IMR-90 (cell line): ENCODE measurements at regions not wholly inside any gene's neighbourhood (a gene's known extent, or its start where the extent isn't known, plus 50 kb on each side); places are given as distances from the start of the nearest gene placed in this dataset.

ENCODE experiments used
- ATAC-seq: fragments of 200-7000 bp; cut with Tn5 transposase; 2 replicates; pipeline ENCODE4 v1.9.1; 2020; ENCODE audit warnings: low read depth, mild to moderate bottlenecking, moderate library complexity
- BruUV-seq: library from RNA; stranded (reverse); fragments of 400-500 nt; replicated peaks from 2 replicates; lab custom pipeline; 2021; lab: Mats Ljungman, UMichigan
- CTCF ChIA-PET: fragments of 300-600 bp; formaldehyde crosslinking; extraction: SDS; loops from one replicate; lab custom pipeline; 2021; ENCODE audit warnings: antibody characterized with exemption; lab: Yijun Ruan, JAX
- POLR2A ChIA-PET: fragments of 300-600 bp; sonication (Branson Sonifier 250); formaldehyde crosslinking; loops from one replicate; lab custom pipeline; 2022; ENCODE audit warnings: antibody characterized with exemption; ENCODE audit not compliant: unreplicated experiment; lab: Charles Lee
- DNase-seq: peaks from one replicate; pipeline ENCODE4 v3.0.0; 2013
- H2AFZ ChIP-seq: replicated peaks from 2 replicates; pipeline ENCODE3; 2013; ENCODE audit warnings: low read length, mild to moderate bottlenecking; ENCODE audit not compliant: poor library complexity
- H2AK5ac ChIP-seq: 2 replicates; pipeline ENCODE4 v1.6.1; 2013; ENCODE audit warnings: low read depth, low read length, inconsistent platforms
- H2AK9ac ChIP-seq: replicated peaks from 2 replicates; pipeline ENCODE3; 2013; ENCODE audit warnings: mild to moderate bottlenecking, low read depth, low read length, moderate library complexity; ENCODE audit not compliant: poor library complexity
- H2BK120ac ChIP-seq: 2 replicates; pipeline ENCODE4 v1.6.1; 2013; ENCODE audit warnings: low read depth, low read length, inconsistent platforms
- H2BK15ac ChIP-seq: 3 replicates; pipeline ENCODE4 v1.6.1; 2013; ENCODE audit warnings: low read depth, low read length, inconsistent platforms
- H2BK20ac ChIP-seq: 2 replicates; pipeline ENCODE4 v1.6.1; 2013; ENCODE audit warnings: low read depth, mild to moderate bottlenecking, inconsistent platforms, low read length, moderate library complexity
- H2BK5ac ChIP-seq: 2 replicates; pipeline ENCODE4 v1.6.1; 2013; ENCODE audit warnings: mild to moderate bottlenecking, low read depth, low read length, inconsistent platforms; ENCODE audit not compliant: poor library complexity, severe bottlenecking
- H3K14ac ChIP-seq: replicated peaks from 2 replicates; pipeline ENCODE4 v1.6.1; 2013; ENCODE audit warnings: low read depth, low read length, inconsistent platforms
- H3K18ac ChIP-seq: 2 replicates; pipeline ENCODE4 v1.6.1; 2013; ENCODE audit warnings: low read depth, low read length, control low read depth
- H3K23ac ChIP-seq: 2 replicates; pipeline ENCODE4 v1.6.1; 2013; ENCODE audit warnings: low read depth, low read length, inconsistent platforms
- H3K27ac ChIP-seq: 2 replicates; pipeline ENCODE4 v1.5.1; 2013; ENCODE audit warnings: mild to moderate bottlenecking, control low read depth, low read length; ENCODE audit not compliant: insufficient read depth
- H3K27me3 ChIP-seq: 2 replicates; pipeline ENCODE4 v1.6.1; 2013; ENCODE audit warnings: low read length; ENCODE audit not compliant: control insufficient read depth, insufficient read depth
- H3K36me3 ChIP-seq: 2 replicates; pipeline ENCODE4 v1.6.1; 2013; ENCODE audit warnings: low read length, mixed read lengths; ENCODE audit not compliant: control insufficient read depth, insufficient read depth
- H3K4ac ChIP-seq: 2 replicates; pipeline ENCODE4 v1.6.1; 2013; ENCODE audit warnings: low read depth, low read length, inconsistent platforms
- H3K4me1 ChIP-seq: 2 replicates; pipeline ENCODE4 v1.6.1; 2013; ENCODE audit warnings: low read length, mixed read lengths; ENCODE audit not compliant: control insufficient read depth, insufficient read depth
- H3K4me2 ChIP-seq: 2 replicates; pipeline ENCODE4 v1.6.1; 2013; ENCODE audit warnings: low read depth, mild to moderate bottlenecking, control low read depth, low read length, moderate library complexity
- H3K4me3 ChIP-seq: 2 replicates; pipeline ENCODE4 v1.5.1; 2013; ENCODE audit warnings: low read depth, mild to moderate bottlenecking, control low read depth, low read length, moderate library complexity; ENCODE audit not compliant: insufficient read depth
- H3K56ac ChIP-seq: 2 replicates; pipeline ENCODE4 v1.6.1; 2013; ENCODE audit warnings: low read length, inconsistent platforms; ENCODE audit not compliant: insufficient read depth; ENCODE audit errors: extremely low read depth
- H3K79me1 ChIP-seq, 2 experiments: 2 replicates each; pipeline ENCODE4 v1.6.1; 2013; ENCODE audit warnings: low read length in 2 of 2, inconsistent platforms in 1 of 2, low read depth in 1 of 2
- H3K9ac ChIP-seq: 2 replicates; pipeline ENCODE4 v1.6.1; 2013; ENCODE audit warnings: low read depth, low read length, control low read depth
- H3K9me1 ChIP-seq: 2 replicates; pipeline ENCODE4 v1.6.1; 2013; ENCODE audit warnings: low read length, inconsistent platforms; ENCODE audit not compliant: insufficient read depth
- H3K9me3 ChIP-seq: 2 replicates; pipeline ENCODE4 v1.6.1; 2013; ENCODE audit warnings: low read length; ENCODE audit not compliant: control insufficient read depth, insufficient read depth
- H4K20me1 ChIP-seq: 2 replicates; pipeline ENCODE4 v1.6.1; 2013; ENCODE audit warnings: low read length, inconsistent platforms; ENCODE audit not compliant: insufficient read depth
- H4K5ac ChIP-seq: 2 replicates; pipeline ENCODE4 v1.6.1; 2013; ENCODE audit warnings: mild to moderate bottlenecking, low read depth, low read length, control low read depth
- H4K8ac ChIP-seq, 2 experiments: 2 replicates each; pipeline ENCODE4 v1.6.1; 2013; ENCODE audit warnings: low read depth in 2 of 2, low read length in 2 of 2, control low read depth in 1 of 2, inconsistent platforms in 1 of 2
- H4K91ac ChIP-seq: 2 replicates; pipeline ENCODE4 v1.6.1; 2013; ENCODE audit warnings: low read depth, low read length, inconsistent platforms; ENCODE audit not compliant: insufficient read depth
- CEBPB ChIP-seq: IDR thresholded peaks from 2 replicates; pipeline ENCODE4 v1.6.1; 2012; ENCODE audit warnings: low read depth, low read length, improper control_type of control experiment
- MAZ ChIP-seq: IDR thresholded peaks from 2 replicates; pipeline ENCODE4 v1.6.1; 2012; ENCODE audit warnings: low read depth, mild to moderate bottlenecking, low read length, improper control_type of control experiment, moderate library complexity, borderline replicate concordance
- MXI1 ChIP-seq: IDR thresholded peaks from 2 replicates; pipeline ENCODE4 v1.6.1; 2012; ENCODE audit warnings: low read depth, mild to moderate bottlenecking, low read length, moderate library complexity, borderline replicate concordance
- NFE2L2 ChIP-seq: fragments of 150-350 bp; IDR thresholded peaks from 2 replicates; pipeline ENCODE4 v1.6.1; 2016; ENCODE audit warnings: low read depth, mild to moderate bottlenecking, low read length
- RAD21 ChIP-seq: IDR thresholded peaks from 2 replicates; pipeline ENCODE4 v1.6.1; 2012; ENCODE audit warnings: low read length, improper control_type of control experiment
- RCOR1 ChIP-seq: IDR thresholded peaks from 2 replicates; pipeline ENCODE4 v1.6.1; 2012; ENCODE audit warnings: mild to moderate bottlenecking, low read length, improper control_type of control experiment; ENCODE audit not compliant: insufficient replicate concordance
- SMC3 ChIP-seq: fragments of 150-350 bp; IDR thresholded peaks from 2 replicates; pipeline ENCODE4 v1.6.1; 2016; ENCODE audit warnings: low read depth, mild to moderate bottlenecking, antibody characterized with exemption, low read length, moderate library complexity
- WGBS, 2 experiments: methylation state at CpG; one replicate each; pipeline versions ENCODE4 v1.1.5 to v1.1.7; 2013; ENCODE audit warnings: missing lambda C conversion rate in 2 of 2; ENCODE audit not compliant: insufficient read length in 1 of 2; ENCODE audit errors: extremely low coverage in 2 of 2; 5-methylcytosine and 5-hydroxymethylcytosine counted together
- dilution Hi-C: fragments of 300-500 bp; cut with HindIII; formaldehyde crosslinking; loops from one replicate; pipeline ENCODE4 v1.14.3; 2018; ENCODE audit warnings: low sequenced_read_pairs; ENCODE audit not compliant: unreplicated experiment
- in situ Hi-C: fragments of 300-500 bp; cut with MboI; formaldehyde crosslinking; loops from 3 replicates; pipeline ENCODE4 v1.14.3; 2019; ENCODE audit warnings: low sequenced_read_pairs, inconsistent platforms, mixed read lengths
- intact Hi-C: fragments of 100-400 bp; cut with micrococcal nuclease; formaldehyde crosslinking; loops from 2 replicates; pipeline ENCODE4 v1.10.0; 2022
- TF ChIP-seq, protein P1 (sequence below): fragments of 150-350 bp; IDR thresholded peaks from 2 replicates; pipeline ENCODE4 v1.6.1; 2017; ENCODE audit warnings: mild to moderate bottlenecking, antibody characterized with exemption, low read length, low read depth
- TF ChIP-seq, protein P2 (sequence below): conservative IDR thresholded peaks from 2 replicates; pipeline ENCODE4 v1.5.1; 2012; ENCODE audit warnings: mild to moderate bottlenecking, low read depth, low read length, improper control_type of control experiment

GRCh38 chr2:75787532-75788132 lies 76.9 kb upstream of the GCFC2 start:
- H4K5ac ChIP-seq, result no peak overlapping the region
- H3K14ac ChIP-seq, result no peak overlapping the region
- no peak overlapping the region for H2BK20ac ChIP-seq
- no peak overlapping the region for H2AK5ac ChIP-seq
- H2BK120ac ChIP-seq, result no peak overlapping the region
- H3K9ac ChIP-seq, result no peak overlapping the region
- H3K36me3 ChIP-seq, result no peaks in the 10 kb centered on the region
- H3K27ac ChIP-seq, result no peak overlapping the region
- in situ Hi-C loops, result loop anchor here (25.0 kb wide), 1 partner anchor 800 kb away; no protein-coding TSS in a partner anchor
- H3K79me1 ChIP-seq, result no peaks in the 10 kb centered on the region
- no peak overlapping the region for H3K56ac ChIP-seq
- ChIA-PET CTCF (interaction anchor here (0.7 kb wide), 1 partner anchor 12 kb away, joined by 3 read pairs; no protein-coding TSS in a partner anchor), POLR2A (no interaction called here)
- no peak overlapping the region for H3K18ac ChIP-seq
- WGBS, 2 experiments, result no CpG with 5 or more reads among the region's 5 CpGs
- no peaks in the 10 kb centered on the region for H4K20me1 ChIP-seq
- TF ChIP-seq SMC3 (peak; percentile 43), MXI1 (no peak), RAD21 (peak; percentile 40), RCOR1 (no peak), NFE2L2 (no peak), MAZ (no peak), CEBPB (no peak)
- TF ChIP-seq, protein P1, sequence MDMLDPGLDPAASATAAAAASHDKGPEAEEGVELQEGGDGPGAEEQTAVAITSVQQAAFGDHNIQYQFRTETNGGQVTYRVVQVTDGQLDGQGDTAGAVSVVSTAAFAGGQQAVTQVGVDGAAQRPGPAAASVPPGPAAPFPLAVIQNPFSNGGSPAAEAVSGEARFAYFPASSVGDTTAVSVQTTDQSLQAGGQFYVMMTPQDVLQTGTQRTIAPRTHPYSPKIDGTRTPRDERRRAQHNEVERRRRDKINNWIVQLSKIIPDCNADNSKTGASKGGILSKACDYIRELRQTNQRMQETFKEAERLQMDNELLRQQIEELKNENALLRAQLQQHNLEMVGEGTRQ, result no peak
- TF ChIP-seq, protein P2, sequence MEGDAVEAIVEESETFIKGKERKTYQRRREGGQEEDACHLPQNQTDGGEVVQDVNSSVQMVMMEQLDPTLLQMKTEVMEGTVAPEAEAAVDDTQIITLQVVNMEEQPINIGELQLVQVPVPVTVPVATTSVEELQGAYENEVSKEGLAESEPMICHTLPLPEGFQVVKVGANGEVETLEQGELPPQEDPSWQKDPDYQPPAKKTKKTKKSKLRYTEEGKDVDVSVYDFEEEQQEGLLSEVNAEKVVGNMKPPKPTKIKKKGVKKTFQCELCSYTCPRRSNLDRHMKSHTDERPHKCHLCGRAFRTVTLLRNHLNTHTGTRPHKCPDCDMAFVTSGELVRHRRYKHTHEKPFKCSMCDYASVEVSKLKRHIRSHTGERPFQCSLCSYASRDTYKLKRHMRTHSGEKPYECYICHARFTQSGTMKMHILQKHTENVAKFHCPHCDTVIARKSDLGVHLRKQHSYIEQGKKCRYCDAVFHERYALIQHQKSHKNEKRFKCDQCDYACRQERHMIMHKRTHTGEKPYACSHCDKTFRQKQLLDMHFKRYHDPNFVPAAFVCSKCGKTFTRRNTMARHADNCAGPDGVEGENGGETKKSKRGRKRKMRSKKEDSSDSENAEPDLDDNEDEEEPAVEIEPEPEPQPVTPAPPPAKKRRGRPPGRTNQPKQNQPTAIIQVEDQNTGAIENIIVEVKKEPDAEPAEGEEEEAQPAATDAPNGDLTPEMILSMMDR, result peak; percentile 56
- H3K4me1 ChIP-seq, result no peaks in the 10 kb centered on the region
- H3K23ac ChIP-seq, result no peak overlapping the region
- no peaks in the 10 kb centered on the region for H3K27me3 ChIP-seq
- H2BK15ac ChIP-seq, result no peak overlapping the region
- no peaks in the 10 kb centered on the region for H3K9me1 ChIP-seq
- no TSS peak for BruUV-seq
- H3K4me2 ChIP-seq, result no peak overlapping the region
- intact Hi-C loops, result loop anchor here (5.0 kb wide), 1 partner anchor 145 kb away; no protein-coding TSS in a partner anchor
- H4K8ac ChIP-seq, result no peak overlapping the region
- H3K4ac ChIP-seq, result no peak overlapping the region
- no peak overlapping the region for H3K4me3 ChIP-seq
- H2AFZ ChIP-seq, result no peak overlapping the region
- H2BK5ac ChIP-seq, result no peak overlapping the region
- H2AK9ac ChIP-seq, result no peak overlapping the region
- DNase-seq, result peak; percentile 29
- dilution Hi-C loops, result no loop called here
- H4K91ac ChIP-seq, result no peak overlapping the region
- H3K9me3 ChIP-seq, result no peaks in the 10 kb centered on the region
- peak; percentile 62; the same call in 1 of the 2 replicates for ATAC-seq
